H54 (cell line): ENCODE measurements at regions not wholly inside any gene's neighbourhood (a gene's known extent, or its start where the extent isn't known, plus 50 kb on each side); places are given as distances from the start of the nearest gene placed in this dataset.
"Not testable (repeated sequence)": the region's sequence is repeated elsewhere in the genome, so short reads cannot be mapped to it uniquely, and the experiment has no call there.

Experiments used
- DNase-seq: peaks from one replicate; pipeline ENCODE4 v3.0.0; 2011; ENCODE audit warnings: low spot score, mixed read lengths; ENCODE audit not compliant: insufficient read length
- FAIRE-seq: peaks from 3 replicates; lab custom pipeline; 2011; peaks lifted over from hg19 to GRCh38; lab: Jason Lieb, UNC
- POLR2A ChIP-seq: IDR thresholded peaks from 2 replicates; pipeline ENCODE4 v1.6.1; 2011; ENCODE audit warnings: low read depth, mild to moderate bottlenecking, low read length

GRCh38 chr2:36193680-36194079 lies 161.9 kb upstream of the CRIM1 start:
- DNase-seq (no peak), FAIRE-seq (no peak)
- no peak for TF ChIP-seq POLR2A

DNA sequence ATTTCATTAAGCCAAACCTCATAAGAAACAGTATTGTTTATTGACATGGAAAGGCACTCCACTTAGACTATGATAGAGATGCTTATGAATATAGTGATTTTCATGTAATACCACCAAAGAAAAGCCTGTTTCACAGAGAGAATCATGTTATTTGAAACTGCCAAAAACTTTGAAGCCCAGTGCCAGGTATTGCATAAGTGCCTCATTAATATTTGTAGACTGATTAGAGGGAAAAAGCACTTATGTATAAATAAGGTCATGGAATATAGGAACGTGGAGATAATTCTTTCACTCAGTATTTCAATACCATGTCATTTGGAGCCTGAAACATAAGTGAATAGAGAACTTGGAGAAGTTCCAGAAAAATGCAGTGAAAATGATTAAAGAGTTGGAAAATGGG lies 162.6 kb upstream of the CRIM1 start:
- DNase-seq (no peak), FAIRE-seq (no peak)
- no peak for TF ChIP-seq POLR2A

DNA sequence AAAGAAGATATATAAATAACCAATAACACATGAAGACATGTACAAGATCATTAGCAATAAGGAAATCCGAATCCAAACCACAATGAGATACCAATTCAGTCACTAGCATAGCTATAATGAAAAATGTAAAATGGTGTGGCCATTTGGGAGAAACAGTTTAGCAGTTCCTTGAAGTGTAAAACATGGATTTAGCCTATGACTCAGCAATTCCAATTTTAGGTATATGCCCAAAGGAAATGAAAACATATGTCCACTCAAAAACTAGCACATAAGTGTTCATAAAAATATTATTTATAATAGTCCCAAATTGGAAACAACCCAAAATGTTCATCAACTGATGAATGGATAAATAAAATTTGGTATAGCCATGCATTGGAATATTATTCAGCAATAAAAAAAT lies 165.5 kb upstream of the CRIM1 start:
- DNase-seq = no peak
- no peak for FAIRE-seq
- TF ChIP-seq POLR2A = no peak

DNA sequence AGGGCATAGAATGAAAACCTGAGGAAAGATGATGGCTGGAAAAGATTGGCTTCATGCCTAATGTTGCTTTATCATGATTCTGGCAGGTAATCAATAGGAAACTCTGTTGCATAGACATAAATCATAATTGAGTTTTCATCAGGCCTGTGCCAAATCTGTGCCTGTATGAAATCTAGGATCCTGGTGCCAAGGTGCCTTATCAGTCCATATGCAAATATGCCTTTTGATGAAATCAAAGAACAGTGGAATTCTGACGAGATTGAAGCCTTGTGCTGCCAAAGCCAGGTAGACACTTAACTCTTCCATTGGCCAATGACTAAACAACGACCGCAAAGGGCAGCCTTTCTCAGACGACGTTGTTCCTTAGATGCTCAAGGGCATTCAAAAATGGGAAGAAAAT lies 170.0 kb upstream of the CRIM1 start:
- FAIRE-seq = no peak
- no peak for DNase-seq
- no peak for TF ChIP-seq POLR2A

- no peak for TF ChIP-seq POLR2A
- DNase-seq = no peak
- no peak for FAIRE-seq
Observed at GRCh38 chr2:36184848-36185247, 170.7 kb upstream of the CRIM1 start.

GRCh38 chr2:36180789-36181482 lies 174.6 kb upstream of the CRIM1 start:
- DNase-seq, FAIRE-seq: not testable (repeated sequence)

GRCh38 chr2:36180293-36180692 lies 175.3 kb upstream of the CRIM1 start:
- FAIRE-seq, DNase-seq: not testable (repeated sequence)

GRCh38 chr2:36179668-36180269 lies 175.8 kb upstream of the CRIM1 start:
- FAIRE-seq = not testable (repeated sequence)

GRCh38 chr2:36178384-36178783 lies 177.2 kb upstream of the CRIM1 start:
- FAIRE-seq (no peak), DNase-seq (no peak)
- no peak for TF ChIP-seq POLR2A

More at GRCh38 chr2:36179668-36180269, 175.8 kb upstream of the CRIM1 start:
- not testable (repeated sequence) for DNase-seq

GRCh38 chr2:36177282-36177681 lies 178.3 kb upstream of the CRIM1 start:
- TF ChIP-seq POLR2A = no peak
- DNase-seq (no peak), FAIRE-seq (no peak)

GRCh38 chr2:36174920-36175319 lies 180.7 kb upstream of the CRIM1 start:
- TF ChIP-seq POLR2A = no peak
- FAIRE-seq = no peak

GRCh38 chr2:36173760-36174404 lies 181.7 kb upstream of the CRIM1 start:
- DNase-seq (no peak), FAIRE-seq (no peak)
- no peak for TF ChIP-seq POLR2A

More at GRCh38 chr2:36174920-36175319, 180.7 kb upstream of the CRIM1 start:
- no peak for DNase-seq

GRCh38 chr2:36172824-36173223 lies 182.8 kb upstream of the CRIM1 start:
- DNase-seq (no peak), FAIRE-seq (no peak)
- TF ChIP-seq POLR2A = no peak

GRCh38 chr2:36170805-36171204 lies 184.8 kb upstream of the CRIM1 start:
- TF ChIP-seq POLR2A = no peak
- FAIRE-seq (no peak), DNase-seq (no peak)

DNA sequence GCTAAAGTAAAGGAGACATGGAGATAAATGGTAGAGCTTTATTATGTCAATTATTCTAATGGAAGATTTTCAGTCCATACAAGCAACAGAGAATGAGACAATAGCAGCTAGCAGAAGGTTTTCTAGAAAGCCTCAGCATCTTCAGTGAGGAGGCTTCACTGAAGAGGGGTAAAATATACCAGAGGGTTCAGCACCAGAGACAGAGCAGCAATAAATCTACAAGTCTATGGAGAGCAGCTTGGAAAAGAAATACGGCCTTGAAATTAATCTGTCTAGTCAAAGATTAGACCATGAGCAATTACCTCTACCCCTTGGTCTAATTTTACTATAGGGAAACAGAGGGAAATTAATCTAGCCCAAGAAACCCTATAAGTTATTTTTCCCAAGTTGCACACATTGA lies 185.7 kb upstream of the CRIM1 start:
- FAIRE-seq (no peak), DNase-seq (no peak)
- TF ChIP-seq POLR2A = no peak

DNA sequence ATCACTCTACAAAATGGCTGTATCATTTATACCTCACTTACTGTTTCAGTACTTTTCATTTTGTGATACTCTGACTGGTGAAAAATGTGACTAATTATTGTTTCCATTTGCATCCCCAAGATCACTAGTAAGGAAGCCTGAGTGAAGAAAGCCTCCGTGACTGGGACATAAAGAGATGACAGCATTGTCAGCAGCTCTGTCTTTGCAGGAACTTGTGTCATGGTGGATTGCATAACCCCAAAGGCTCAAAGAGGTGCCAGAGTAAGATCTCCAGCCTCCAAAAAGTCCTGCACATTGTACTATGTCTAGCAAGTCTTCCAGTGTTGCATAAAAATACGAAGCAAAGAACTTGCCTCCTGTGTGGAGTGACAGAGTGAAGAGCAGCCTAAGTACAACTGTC lies 187.5 kb upstream of the CRIM1 start:
- no peak for TF ChIP-seq POLR2A
- no peak for DNase-seq
- FAIRE-seq = no peak
